ENCODE measurements at regions not wholly inside any gene's neighbourhood (a gene's known extent, or its start where the extent isn't known, plus 50 kb on each side); places are given as distances from the start of the nearest gene placed in this dataset.

DNA sequence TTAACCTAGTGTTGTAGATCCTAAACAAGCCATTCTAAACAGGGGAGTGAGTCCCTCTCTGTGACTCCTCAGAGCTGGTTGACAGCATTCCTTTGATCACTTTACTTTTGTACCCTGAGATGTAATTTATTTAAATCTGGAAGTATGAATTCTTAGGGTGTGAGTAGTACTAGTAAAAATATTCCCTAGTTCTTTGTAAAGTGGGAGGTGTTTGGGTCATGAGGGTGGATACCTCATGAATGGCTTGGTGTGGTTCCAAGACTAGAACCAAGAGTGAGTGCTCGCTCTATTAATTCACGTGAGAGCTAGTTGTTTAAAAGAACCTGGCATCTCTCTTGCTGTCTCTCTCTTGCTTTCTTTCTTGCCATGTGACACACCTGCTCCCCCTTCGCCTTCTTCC is 223.7 kb downstream of the SQOR start:
- H3K4me3 ChIP-seq: no peak overlapping the region
- intact Hi-C loops (cut with DNase I): no loop called here
- ATAC-seq (no peak), DNase-seq (no peak)
- no peaks in the 10 kb centered on the region for H3K9me3 ChIP-seq
- H3K4me1 ChIP-seq: peaks cover 25% of the 10 kb centered on the region
- 91 to 95% methylated on average over 3 of the region's 3 CpGs for WGBS, 2 donors
- TF ChIP-seq, protein P1, sequence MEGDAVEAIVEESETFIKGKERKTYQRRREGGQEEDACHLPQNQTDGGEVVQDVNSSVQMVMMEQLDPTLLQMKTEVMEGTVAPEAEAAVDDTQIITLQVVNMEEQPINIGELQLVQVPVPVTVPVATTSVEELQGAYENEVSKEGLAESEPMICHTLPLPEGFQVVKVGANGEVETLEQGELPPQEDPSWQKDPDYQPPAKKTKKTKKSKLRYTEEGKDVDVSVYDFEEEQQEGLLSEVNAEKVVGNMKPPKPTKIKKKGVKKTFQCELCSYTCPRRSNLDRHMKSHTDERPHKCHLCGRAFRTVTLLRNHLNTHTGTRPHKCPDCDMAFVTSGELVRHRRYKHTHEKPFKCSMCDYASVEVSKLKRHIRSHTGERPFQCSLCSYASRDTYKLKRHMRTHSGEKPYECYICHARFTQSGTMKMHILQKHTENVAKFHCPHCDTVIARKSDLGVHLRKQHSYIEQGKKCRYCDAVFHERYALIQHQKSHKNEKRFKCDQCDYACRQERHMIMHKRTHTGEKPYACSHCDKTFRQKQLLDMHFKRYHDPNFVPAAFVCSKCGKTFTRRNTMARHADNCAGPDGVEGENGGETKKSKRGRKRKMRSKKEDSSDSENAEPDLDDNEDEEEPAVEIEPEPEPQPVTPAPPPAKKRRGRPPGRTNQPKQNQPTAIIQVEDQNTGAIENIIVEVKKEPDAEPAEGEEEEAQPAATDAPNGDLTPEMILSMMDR (IDR thresholded peaks at IDR 0.05): no peak
- no peak for TF ChIP-seq POLR2A (IDR thresholded peaks at IDR 0.05)
- no peaks in the 10 kb centered on the region for H3K36me3 ChIP-seq (replicated peaks in 1 of 2; ENCODE audit: insufficient read depth in 1 of 2, low read depth in 2 of 2)
- no peaks in the 10 kb centered on the region for H3K27me3 ChIP-seq
- H3K27ac ChIP-seq: no peak overlapping the region

DNA sequence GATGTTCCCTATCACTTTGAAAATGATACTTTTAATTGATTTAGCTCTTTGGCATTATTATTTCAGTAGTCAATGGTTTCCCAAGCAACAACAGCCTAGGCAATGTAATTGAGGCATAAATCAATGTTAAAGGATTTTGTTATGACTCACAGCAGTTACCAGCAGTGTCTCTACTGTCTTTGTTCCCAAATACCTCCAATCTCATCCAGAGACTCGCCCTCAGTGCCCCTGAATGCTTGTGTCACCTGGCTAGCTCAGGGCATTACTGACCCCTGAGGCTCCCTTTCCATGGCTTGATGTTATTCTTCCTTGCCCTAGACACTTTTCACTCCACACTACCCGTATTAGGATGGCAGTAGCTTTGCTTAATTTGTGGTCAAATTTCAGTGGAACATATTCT is 227.2 kb downstream of the SQOR start:
- H3K4me3 ChIP-seq: no peak overlapping the region
- no peak for DNase-seq

DNA sequence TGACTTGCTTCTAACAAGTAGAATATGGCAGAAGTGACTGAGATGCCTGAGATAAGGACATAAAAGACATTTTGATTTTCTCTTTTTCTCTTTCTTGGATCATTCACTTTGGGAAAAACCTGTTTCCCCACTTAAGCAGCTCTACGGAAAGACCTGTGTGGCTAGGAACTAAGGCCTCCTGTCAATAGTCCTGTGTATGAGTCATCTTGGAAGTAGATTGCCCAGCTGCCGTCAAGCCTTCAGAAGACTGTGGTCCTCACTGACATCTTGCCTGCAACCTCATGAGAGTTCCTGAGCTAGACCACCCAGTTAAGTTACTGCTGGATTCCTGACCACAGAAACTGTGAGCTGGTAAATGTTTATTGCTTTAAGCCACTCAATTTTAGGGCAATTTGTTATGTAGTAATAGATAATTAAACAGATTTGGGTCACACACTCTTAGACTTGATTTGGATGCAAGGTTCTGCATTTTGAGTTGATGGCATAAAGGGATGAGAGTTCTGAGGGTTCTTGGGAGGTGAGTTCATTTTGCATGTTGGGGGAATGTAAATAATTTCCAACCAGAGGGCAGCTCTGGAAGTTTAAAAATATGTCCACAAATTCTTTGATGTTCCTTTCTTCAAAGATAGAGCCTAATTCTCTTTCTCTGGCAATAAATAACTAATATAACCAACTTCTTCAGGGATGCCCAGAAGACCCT is 229.2 kb downstream of the SQOR start:
- Histone ChIP-seq H3K27me3 (no peaks in the 10 kb centered on the region), H3K9me3 (no peaks in the 10 kb centered on the region), H3K27ac (peak overlapping the region in 1 of 4 donors; percentile 4), H3K36me3 (replicated peaks in 1 of 2; ENCODE audit: insufficient read depth in 1 of 2, low read depth in 2 of 2) (no peaks in the 10 kb centered on the region), H3K4me3 (no peak overlapping the region), H3K4me1 (no peaks in the 10 kb centered on the region)
- ATAC-seq: peak; percentile 85
- intact Hi-C loops (cut with DNase I): no loop called here
- no peak for TF ChIP-seq POLR2A (IDR thresholded peaks at IDR 0.05)
- TF ChIP-seq, protein P1 (IDR thresholded peaks at IDR 0.05): no peak
- WGBS, 2 donors: 14 to 43% methylated on average over 2 of the region's 2 CpGs
- peak; percentile 31 to 72 (median 38) for DNase-seq

More for the DNA sequence above, 227.2 kb downstream of the SQOR start:
- H3K4me1 ChIP-seq: no peaks in the 10 kb centered on the region
- no peak for ATAC-seq
- TF ChIP-seq POLR2A (IDR thresholded peaks at IDR 0.05): no peak
- TF ChIP-seq, protein P1 (IDR thresholded peaks at IDR 0.05): no peak
- H3K9me3 ChIP-seq: no peaks in the 10 kb centered on the region
- H3K27ac ChIP-seq: no peak overlapping the region
- 61 to 68% methylated on average over 2 of the region's 2 CpGs for WGBS, 2 donors
- H3K27me3 ChIP-seq: no peaks in the 10 kb centered on the region
- no peaks in the 10 kb centered on the region for H3K36me3 ChIP-seq (replicated peaks in 1 of 2; ENCODE audit: insufficient read depth in 1 of 2, low read depth in 2 of 2)
- intact Hi-C loops (cut with DNase I): no loop called here

DNA sequence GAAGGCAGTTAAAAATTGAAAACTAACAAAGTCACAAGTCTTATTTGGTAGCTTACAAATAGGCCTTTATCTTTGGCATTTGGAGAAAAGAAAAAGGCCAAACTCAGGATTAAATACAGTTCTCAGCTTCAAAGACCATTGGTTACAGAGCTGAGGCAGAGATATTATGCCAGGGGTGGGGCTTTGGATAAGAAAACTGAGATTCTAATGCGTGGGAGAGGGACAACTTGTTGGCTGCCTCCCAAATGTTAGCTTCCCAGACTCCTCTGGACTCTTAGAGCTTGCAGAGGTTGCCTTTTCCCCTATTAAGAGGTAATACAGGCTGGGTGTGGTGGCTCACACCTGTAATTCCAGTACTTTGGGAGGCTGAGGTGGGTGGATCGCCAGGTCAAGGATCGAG is 231.8 kb downstream of the SQOR start:
- no peaks in the 10 kb centered on the region for H3K27me3 ChIP-seq
- H3K9me3 ChIP-seq: no peaks in the 10 kb centered on the region
- no peaks in the 10 kb centered on the region for H3K4me1 ChIP-seq
- 68 to 69% methylated on average over 3 of the region's 3 CpGs for WGBS, 2 donors
- TF ChIP-seq POLR2A (IDR thresholded peaks at IDR 0.05): no peak
- TF ChIP-seq, protein P1 (IDR thresholded peaks at IDR 0.05): no peak
- no peak for ATAC-seq
- intact Hi-C loops (cut with DNase I): no loop called here
- no peaks in the 10 kb centered on the region for H3K36me3 ChIP-seq (replicated peaks in 1 of 2; ENCODE audit: insufficient read depth in 1 of 2, low read depth in 2 of 2)
- H3K27ac ChIP-seq: no peak overlapping the region
- no peak overlapping the region for H3K4me3 ChIP-seq
- DNase-seq: no peak

DNA sequence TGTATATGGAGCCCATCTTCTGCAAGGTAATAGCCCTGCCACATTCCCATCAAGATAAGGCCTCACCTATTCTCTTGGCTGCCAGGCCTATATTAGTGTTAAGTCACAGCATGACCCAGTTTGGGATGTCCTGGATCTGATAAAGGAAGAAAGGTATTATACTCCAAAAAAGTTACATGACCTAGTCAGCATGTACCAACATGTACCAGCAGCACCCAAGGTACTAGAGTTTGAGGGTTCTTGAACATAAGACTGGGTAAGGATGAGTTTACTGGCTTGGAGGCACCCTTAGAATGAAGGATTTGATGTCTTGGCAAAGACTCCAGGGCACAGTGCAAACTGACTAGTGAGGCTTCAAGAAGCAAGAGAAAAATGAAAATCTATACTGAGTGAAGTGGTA is 232.5 kb downstream of the SQOR start:
- intact Hi-C loops (cut with DNase I): no loop called here
- Histone ChIP-seq H3K36me3 (replicated peaks in 1 of 2; ENCODE audit: insufficient read depth in 1 of 2, low read depth in 2 of 2) (no peaks in the 10 kb centered on the region), H3K27me3 (no peaks in the 10 kb centered on the region), H3K9me3 (no peaks in the 10 kb centered on the region), H3K4me1 (no peaks in the 10 kb centered on the region), H3K4me3 (no peak overlapping the region), H3K27ac (no peak overlapping the region)
- ATAC-seq (no peak), DNase-seq (no peak)
- no peak for TF ChIP-seq POLR2A (IDR thresholded peaks at IDR 0.05)
- TF ChIP-seq, protein P1 (IDR thresholded peaks at IDR 0.05): no peak

All from body of pancreas (tissue), 4 donors.